Neural cell (in vitro differentiated cells): ENCODE measurements at regions not wholly inside any gene's neighbourhood (a gene's known extent, or its start where the extent isn't known, plus 50 kb on each side); places are given as distances from the start of the nearest gene placed in this dataset.

Experiments
- H2AFZ ChIP-seq: fragments of 200-600, 300-800 bp; sonication (generic), shearing (Covaris generic); 2 replicates; pipeline ENCODE4 v1.6.0; 2014; ENCODE audit warnings: low read depth, mild to moderate bottlenecking, antibody characterized with exemption, low read length, moderate library complexity
- H3F3A ChIP-seq: fragments of 200-600 bp; shearing (Covaris generic); 2 replicates; pipeline ENCODE4 v1.6.1; 2016; ENCODE audit warnings: mild to moderate bottlenecking, moderate library complexity, mixed read lengths, antibody characterized with exemption, low read length; ENCODE audit not compliant: insufficient read depth, poor library complexity, severe bottlenecking
- H3K27ac ChIP-seq: fragments of 200-600, 300-800 bp; sonication (generic), shearing (Covaris generic); 2 replicates; pipeline ENCODE4 v1.5.1; 2014; ENCODE audit warnings: mild to moderate bottlenecking, low read length, moderate library complexity
- H3K27me3 ChIP-seq: fragments of 300-800, 200-600 bp; sonication (generic), shearing (Covaris generic); 2 replicates; pipeline ENCODE4 v1.6.0; 2014; ENCODE audit warnings: mild to moderate bottlenecking, low read depth, low read length, moderate library complexity; ENCODE audit not compliant: insufficient read depth
- H3K36me3 ChIP-seq: fragments of 300-800, 200-600 bp; sonication (generic), shearing (Covaris generic); 2 replicates; pipeline ENCODE4 v1.5.1; 2014; ENCODE audit warnings: mild to moderate bottlenecking, antibody characterized with exemption, low read length, moderate library complexity; ENCODE audit not compliant: insufficient read depth
- H3K4me2 ChIP-seq: fragments of 300-800, 200-600 bp; sonication (generic), shearing (Covaris generic); 2 replicates; pipeline ENCODE4 v1.6.0; 2014; ENCODE audit warnings: mild to moderate bottlenecking, low read length
- H3K4me3 ChIP-seq: fragments of 300-800, 200-600 bp; sonication (generic), shearing (Covaris generic); 2 replicates; pipeline ENCODE4 v1.5.1; 2014; ENCODE audit warnings: mild to moderate bottlenecking, low read length, moderate library complexity
- H3K79me2 ChIP-seq: fragments of 200-600 bp; shearing (Covaris generic); replicated peaks from 2 replicates; pipeline ENCODE4 v1.6.0; 2014; ENCODE audit warnings: mild to moderate bottlenecking, low read length, moderate library complexity; ENCODE audit not compliant: insufficient read depth
- H3K9ac ChIP-seq: fragments of 300-800, 200-600 bp; sonication (generic), shearing (Covaris generic); 2 replicates; pipeline ENCODE4 v1.6.1; 2016; ENCODE audit warnings: mild to moderate bottlenecking, low read length, mixed read lengths
- H3K9me2 ChIP-seq: fragments of 200-600 bp; shearing (Covaris generic); 2 replicates; pipeline ENCODE4 v1.6.1; 2016; ENCODE audit warnings: mild to moderate bottlenecking, low read length, mixed read lengths; ENCODE audit not compliant: insufficient read depth
- H3K9me3 ChIP-seq: fragments of 200-600, 300-800 bp; sonication (generic), shearing (Covaris generic); 2 replicates; pipeline ENCODE4 v1.6.1; 2016; ENCODE audit warnings: mild to moderate bottlenecking, mixed run types, low read length, moderate library complexity, mixed read lengths
- H4K20me1 ChIP-seq: fragments of 200-600 bp; shearing (Covaris generic); 2 replicates; pipeline ENCODE4 v1.6.1; 2016; ENCODE audit warnings: mild to moderate bottlenecking, mixed run types; ENCODE audit not compliant: insufficient read depth
- CTCF ChIP-seq: fragments of 450-650 bp; IDR thresholded peaks from 2 replicates; pipeline ENCODE4 v1.5.1; 2014; ENCODE audit warnings: antibody characterized with exemption, mild to moderate bottlenecking, moderate library complexity; ENCODE audit not compliant: poor library complexity, severe bottlenecking
- EP300 ChIP-seq: fragments of 450-650 bp; conservative IDR thresholded peaks from 2 replicates; pipeline ENCODE4 v1.6.1; 2014; ENCODE audit warnings: antibody characterized with exemption, mild to moderate bottlenecking, moderate library complexity; ENCODE audit not compliant: poor library complexity, severe bottlenecking
- EZH2 ChIP-seq: fragments of 200-600, 300-800 bp; shearing (Covaris generic), sonication (generic); IDR thresholded peaks from 2 replicates; pipeline ENCODE4 v1.6.1; 2014; ENCODE audit warnings: antibody characterized with exemption, low read length, borderline replicate concordance, mild to moderate bottlenecking; ENCODE audit not compliant: insufficient read depth, poor library complexity, severe bottlenecking
- MXI1 ChIP-seq: fragments of 450-650 bp; conservative IDR thresholded peaks from 2 replicates; pipeline ENCODE4 v1.6.1; 2014; ENCODE audit warnings: antibody characterized with exemption, mild to moderate bottlenecking; ENCODE audit not compliant: poor library complexity, severe bottlenecking
- POLR2AphosphoS5 ChIP-seq: IDR thresholded peaks from 2 replicates; pipeline ENCODE4 v1.6.1; 2012
- RAD21 ChIP-seq: fragments of 450-650 bp; conservative IDR thresholded peaks from 2 replicates; pipeline ENCODE4 v1.6.1; 2014; ENCODE audit warnings: antibody characterized with exemption, mild to moderate bottlenecking, moderate library complexity
- REST ChIP-seq: IDR thresholded peaks from 2 replicates; pipeline ENCODE4 v1.6.1; 2012; ENCODE audit warnings: borderline replicate concordance
- SMC3 ChIP-seq: fragments of 450-650 bp; conservative IDR thresholded peaks from 2 replicates; pipeline ENCODE4 v1.6.1; 2014; ENCODE audit warnings: antibody characterized with exemption, mild to moderate bottlenecking, moderate library complexity; ENCODE audit not compliant: poor library complexity
- TAF1 ChIP-seq: IDR thresholded peaks from 2 replicates; pipeline ENCODE4 v1.6.1; 2012; ENCODE audit warnings: low read depth

GRCh38 chr5:106397700-106398099, 1273.0 kb downstream of the EFNA5 start:
- no peak overlapping the region for H3K4me3 ChIP-seq
- no peak for TF ChIP-seq CTCF
- no peak for TF ChIP-seq SMC3
- TF ChIP-seq POLR2AphosphoS5: no peak
- TF ChIP-seq MXI1: no peak
- no peak overlapping the region for H3K4me2 ChIP-seq
- H3K36me3 ChIP-seq: no peaks in the 10 kb centered on the region
- H3K27ac ChIP-seq: no peak overlapping the region
- H3F3A ChIP-seq: no peaks in the 10 kb centered on the region
- H2AFZ ChIP-seq: no peak overlapping the region
- no peaks in the 10 kb centered on the region for H4K20me1 ChIP-seq
- no peaks in the 10 kb centered on the region for H3K27me3 ChIP-seq
- H3K79me2 ChIP-seq: no peaks in the 10 kb centered on the region
- no peaks in the 10 kb centered on the region for H3K9me3 ChIP-seq
- no peaks in the 10 kb centered on the region for H3K9me2 ChIP-seq
- H3K9ac ChIP-seq: no peak overlapping the region

GRCh38 chr5:106393276-106393675, 1277.5 kb downstream of the EFNA5 start:
- H3K9me3 ChIP-seq: no peaks in the 10 kb centered on the region
- no peak for TF ChIP-seq EZH2
- TF ChIP-seq TAF1: no peak
- no peak for TF ChIP-seq POLR2AphosphoS5
- no peak for TF ChIP-seq EP300
- TF ChIP-seq RAD21: no peak
- no peak for TF ChIP-seq SMC3
- TF ChIP-seq REST: no peak
- TF ChIP-seq CTCF: no peak
- no peak for TF ChIP-seq MXI1
- H3K27ac ChIP-seq: no peak overlapping the region
- no peaks in the 10 kb centered on the region for H3K36me3 ChIP-seq
- H4K20me1 ChIP-seq: no peaks in the 10 kb centered on the region
- H3F3A ChIP-seq: no peaks in the 10 kb centered on the region
- H3K79me2 ChIP-seq: no peaks in the 10 kb centered on the region
- H3K9me2 ChIP-seq: no peaks in the 10 kb centered on the region
- H3K9ac ChIP-seq: no peak overlapping the region
- no peak overlapping the region for H3K4me3 ChIP-seq
- H3K4me2 ChIP-seq: no peak overlapping the region
- H2AFZ ChIP-seq: no peak overlapping the region
- no peaks in the 10 kb centered on the region for H3K27me3 ChIP-seq
